ENCODE measurements at regions not wholly inside any gene's neighbourhood (a gene's known extent, or its start where the extent isn't known, plus 50 kb on each side); places are given as distances from the start of the nearest gene placed in this dataset.
A peak's percentile ranks its signal among the peaks of the same experiment; 100 is the strongest.
"Not testable (repeated sequence)": the region's sequence is repeated elsewhere in the genome, so short reads cannot be mapped to it uniquely, and the experiment has no call there.

GRCh38 chr15:21079544-21079943, 213.4 kb upstream of the POTEB2 start:
- H3K27me3 Mint-ChIP-seq; H3K36me3 Mint-ChIP-seq (ENCODE audit: low read depth); CTCF ChIA-PET; H3K4me1 Mint-ChIP-seq; H3K4me3 Mint-ChIP-seq; DNase-seq; H3K27ac Mint-ChIP-seq; intact Hi-C loops (cut with DNase I, micrococcal nuclease); H3K9me3 Mint-ChIP-seq (ENCODE audit: low read depth); POLR2A ChIA-PET; ATAC-seq: not testable (repeated sequence)

- POLR2A ChIA-PET, ATAC-seq, CTCF ChIA-PET: not testable (repeated sequence)
Observed at GRCh38 chr15:21068917-21069316, 202.8 kb upstream of the POTEB2 start.

GRCh38 chr15:21063512-21063911, 197.4 kb upstream of the POTEB2 start:
- POLR2A ChIA-PET, H3K4me1 Mint-ChIP-seq, ATAC-seq: not testable (repeated sequence)

More at GRCh38 chr15:21068917-21069316, 202.8 kb upstream of the POTEB2 start:
- H3K27me3 Mint-ChIP-seq; H3K36me3 Mint-ChIP-seq (ENCODE audit: low read depth); H3K9me3 Mint-ChIP-seq (ENCODE audit: low read depth); H3K4me1 Mint-ChIP-seq; H3K4me3 Mint-ChIP-seq; H3K27ac Mint-ChIP-seq; DNase-seq; intact Hi-C loops (cut with DNase I, micrococcal nuclease): not testable (repeated sequence)

GRCh38 chr15:21062619-21063163, 196.6 kb upstream of the POTEB2 start:
- H3K4me1 Mint-ChIP-seq; H3K36me3 Mint-ChIP-seq (ENCODE audit: low read depth); H3K27ac Mint-ChIP-seq; CTCF ChIA-PET; POLR2A ChIA-PET; DNase-seq; H3K4me3 Mint-ChIP-seq; H3K9me3 Mint-ChIP-seq (ENCODE audit: low read depth); H3K27me3 Mint-ChIP-seq; intact Hi-C loops (cut with DNase I, micrococcal nuclease); ATAC-seq: not testable (repeated sequence)

More at GRCh38 chr15:21063512-21063911, 197.4 kb upstream of the POTEB2 start:
- CTCF ChIA-PET; H3K4me3 Mint-ChIP-seq; H3K27me3 Mint-ChIP-seq; H3K36me3 Mint-ChIP-seq (ENCODE audit: low read depth); H3K9me3 Mint-ChIP-seq (ENCODE audit: low read depth); intact Hi-C loops (cut with DNase I, micrococcal nuclease); DNase-seq; H3K27ac Mint-ChIP-seq: not testable (repeated sequence)

- H3K36me3 Mint-ChIP-seq (ENCODE audit: low read depth); H3K4me3 Mint-ChIP-seq; H3K9me3 Mint-ChIP-seq (ENCODE audit: low read depth); H3K27me3 Mint-ChIP-seq; POLR2A ChIA-PET; intact Hi-C loops (cut with DNase I, micrococcal nuclease); CTCF ChIA-PET; H3K4me1 Mint-ChIP-seq; DNase-seq; H3K27ac Mint-ChIP-seq; ATAC-seq: not testable (repeated sequence)
Observed at GRCh38 chr15:21051866-21052265, 185.8 kb upstream of the POTEB2 start.

GRCh38 chr15:21031703-21032102, 165.6 kb upstream of the POTEB2 start:
- CTCF ChIA-PET; H3K4me1 Mint-ChIP-seq; H3K36me3 Mint-ChIP-seq (ENCODE audit: low read depth); DNase-seq; H3K9me3 Mint-ChIP-seq (ENCODE audit: low read depth); intact Hi-C loops (cut with DNase I, micrococcal nuclease); POLR2A ChIA-PET; ATAC-seq; H3K4me3 Mint-ChIP-seq; H3K27me3 Mint-ChIP-seq; H3K27ac Mint-ChIP-seq: not testable (repeated sequence)

GRCh38 chr15:21029001-21029400, 162.9 kb upstream of the POTEB2 start:
- H3K27me3 Mint-ChIP-seq; intact Hi-C loops (cut with DNase I, micrococcal nuclease); H3K36me3 Mint-ChIP-seq (ENCODE audit: low read depth); ATAC-seq; H3K4me1 Mint-ChIP-seq; H3K9me3 Mint-ChIP-seq (ENCODE audit: low read depth); H3K4me3 Mint-ChIP-seq; CTCF ChIA-PET; H3K27ac Mint-ChIP-seq; POLR2A ChIA-PET; DNase-seq: not testable (repeated sequence)

GRCh38 chr15:21027942-21028341, 161.8 kb upstream of the POTEB2 start:
- intact Hi-C loops (cut with DNase I, micrococcal nuclease); H3K4me3 Mint-ChIP-seq; H3K27me3 Mint-ChIP-seq; DNase-seq; POLR2A ChIA-PET; H3K4me1 Mint-ChIP-seq; H3K9me3 Mint-ChIP-seq (ENCODE audit: low read depth); H3K27ac Mint-ChIP-seq; CTCF ChIA-PET; H3K36me3 Mint-ChIP-seq (ENCODE audit: low read depth): not testable (repeated sequence)
- ATAC-seq: peak; percentile 58

GRCh38 chr15:21026848-21027247, 160.7 kb upstream of the POTEB2 start:
- H3K4me1 Mint-ChIP-seq; ATAC-seq; POLR2A ChIA-PET; H3K4me3 Mint-ChIP-seq; intact Hi-C loops (cut with DNase I, micrococcal nuclease); H3K27me3 Mint-ChIP-seq; H3K36me3 Mint-ChIP-seq (ENCODE audit: low read depth); DNase-seq; H3K9me3 Mint-ChIP-seq (ENCODE audit: low read depth); CTCF ChIA-PET; H3K27ac Mint-ChIP-seq: not testable (repeated sequence)

GRCh38 chr15:21024235-21024987, 158.3 kb upstream of the POTEB2 start:
- H3K4me3 Mint-ChIP-seq; H3K9me3 Mint-ChIP-seq (ENCODE audit: low read depth); CTCF ChIA-PET; DNase-seq; H3K4me1 Mint-ChIP-seq; POLR2A ChIA-PET; H3K27ac Mint-ChIP-seq; H3K27me3 Mint-ChIP-seq; ATAC-seq; intact Hi-C loops (cut with DNase I, micrococcal nuclease); H3K36me3 Mint-ChIP-seq (ENCODE audit: low read depth): not testable (repeated sequence)

GRCh38 chr15:21018176-21018575, 152.1 kb upstream of the POTEB2 start:
- DNase-seq; H3K4me3 Mint-ChIP-seq; H3K27ac Mint-ChIP-seq; intact Hi-C loops (cut with DNase I, micrococcal nuclease); H3K9me3 Mint-ChIP-seq (ENCODE audit: low read depth); CTCF ChIA-PET; H3K27me3 Mint-ChIP-seq; ATAC-seq; POLR2A ChIA-PET; H3K36me3 Mint-ChIP-seq (ENCODE audit: low read depth); H3K4me1 Mint-ChIP-seq: not testable (repeated sequence)

- ATAC-seq; POLR2A ChIA-PET; H3K27me3 Mint-ChIP-seq; H3K27ac Mint-ChIP-seq; DNase-seq; H3K4me1 Mint-ChIP-seq; H3K4me3 Mint-ChIP-seq; H3K9me3 Mint-ChIP-seq (ENCODE audit: low read depth); CTCF ChIA-PET; intact Hi-C loops (cut with DNase I, micrococcal nuclease); H3K36me3 Mint-ChIP-seq (ENCODE audit: low read depth): not testable (repeated sequence)
Observed at GRCh38 chr15:21017326-21017725, 151.2 kb upstream of the POTEB2 start.
